ENCODE measurements at regions not wholly inside any gene's neighbourhood (a gene's known extent, or its start where the extent isn't known, plus 50 kb on each side); places are given as distances from the start of the nearest gene placed in this dataset.

DNA sequence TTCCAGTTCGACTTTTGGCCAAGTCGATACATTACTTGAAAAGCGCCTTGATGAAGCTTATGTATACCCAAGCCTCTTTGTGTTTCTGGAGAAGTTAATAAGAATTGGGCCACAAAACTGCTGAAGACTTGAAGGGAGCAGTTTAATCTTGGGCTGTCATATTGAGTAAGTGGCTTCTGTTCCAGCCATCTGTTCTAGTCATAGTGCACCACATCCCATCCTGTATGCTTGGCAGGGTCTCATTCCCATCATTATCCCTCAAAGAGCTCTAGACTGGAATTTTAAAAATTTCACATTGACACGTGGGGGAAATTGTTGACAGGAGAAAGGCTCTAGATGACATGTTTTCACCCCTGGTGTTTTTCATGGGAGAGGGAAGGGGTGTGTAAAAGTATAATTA, 196.6 kb upstream of the PLPP4 start:
- TF ChIP-seq, protein P1, sequence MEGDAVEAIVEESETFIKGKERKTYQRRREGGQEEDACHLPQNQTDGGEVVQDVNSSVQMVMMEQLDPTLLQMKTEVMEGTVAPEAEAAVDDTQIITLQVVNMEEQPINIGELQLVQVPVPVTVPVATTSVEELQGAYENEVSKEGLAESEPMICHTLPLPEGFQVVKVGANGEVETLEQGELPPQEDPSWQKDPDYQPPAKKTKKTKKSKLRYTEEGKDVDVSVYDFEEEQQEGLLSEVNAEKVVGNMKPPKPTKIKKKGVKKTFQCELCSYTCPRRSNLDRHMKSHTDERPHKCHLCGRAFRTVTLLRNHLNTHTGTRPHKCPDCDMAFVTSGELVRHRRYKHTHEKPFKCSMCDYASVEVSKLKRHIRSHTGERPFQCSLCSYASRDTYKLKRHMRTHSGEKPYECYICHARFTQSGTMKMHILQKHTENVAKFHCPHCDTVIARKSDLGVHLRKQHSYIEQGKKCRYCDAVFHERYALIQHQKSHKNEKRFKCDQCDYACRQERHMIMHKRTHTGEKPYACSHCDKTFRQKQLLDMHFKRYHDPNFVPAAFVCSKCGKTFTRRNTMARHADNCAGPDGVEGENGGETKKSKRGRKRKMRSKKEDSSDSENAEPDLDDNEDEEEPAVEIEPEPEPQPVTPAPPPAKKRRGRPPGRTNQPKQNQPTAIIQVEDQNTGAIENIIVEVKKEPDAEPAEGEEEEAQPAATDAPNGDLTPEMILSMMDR (conservative IDR thresholded peaks at IDR 0.05): no peak
- TF ChIP-seq EZH2 (IDR thresholded peaks at IDR 0.05; ENCODE audit: low read depth): no peak
